ENCODE measurements at regions not wholly inside any gene's neighbourhood (a gene's known extent, or its start where the extent isn't known, plus 50 kb on each side); places are given as distances from the start of the nearest gene placed in this dataset.
"Not testable (repeated sequence)": the region's sequence is repeated elsewhere in the genome, so short reads cannot be mapped to it uniquely, and the experiment has no call there.

DNA sequence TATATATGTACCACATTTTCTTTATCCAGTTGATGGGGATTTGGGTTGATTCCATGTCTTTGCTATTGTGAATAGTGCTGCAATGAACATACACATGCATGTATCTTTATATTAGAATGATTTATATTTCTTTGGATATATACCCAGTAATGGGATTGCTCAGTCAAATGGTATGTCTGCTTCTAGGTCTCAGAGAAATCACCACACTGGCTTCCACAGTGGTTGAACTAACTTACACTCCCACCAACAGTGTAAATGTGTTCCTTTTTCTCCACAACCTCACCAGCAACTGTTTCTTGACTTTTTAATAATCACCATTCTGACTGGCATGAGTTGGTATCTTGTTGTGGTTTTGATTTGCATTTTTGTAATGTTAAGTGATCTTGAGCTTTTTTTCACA, 452.2 kb upstream of the FLRT2 start:
- TF ChIP-seq EZH2phosphoT487 (IDR thresholded peaks at IDR 0.05; ENCODE audit: insufficient read depth, low read depth); EZH2 (IDR thresholded peaks at IDR 0.05; ENCODE audit: insufficient read depth, poor library complexity, severe bottlenecking): not testable (repeated sequence)
